ENCODE measurements at regions not wholly inside any gene's neighbourhood (a gene's known extent, or its start where the extent isn't known, plus 50 kb on each side); places are given as distances from the start of the nearest gene placed in this dataset.
"Not testable (repeated sequence)": the region's sequence is repeated elsewhere in the genome, so short reads cannot be mapped to it uniquely, and the experiment has no call there.

GRCh38 chr2:95654897-95655296, 63.1 kb downstream of the TRIM43 start:
- H3K36me3 ChIP-seq (ENCODE audit: insufficient read depth, low read length); H3K4me3 ChIP-seq (ENCODE audit: low read depth, low read length, poor library complexity, severe bottlenecking); H3K9me2 ChIP-seq (ENCODE audit: insufficient read depth, low read length); POLR2A ChIA-PET; H3K79me2 ChIP-seq (ENCODE audit: insufficient read depth, low read depth, low read length); DNase-seq (ENCODE audit: low spot score); H3K4me1 ChIP-seq (ENCODE audit: insufficient read depth, low read length, poor library complexity, severe bottlenecking); H3K4me2 ChIP-seq (ENCODE audit: low read length); H3K27ac ChIP-seq (ENCODE audit: low read depth, low read length, poor library complexity, severe bottlenecking); BruUV-seq (replicated peaks); CTCF ChIA-PET (ENCODE audit: unreplicated experiment); intact Hi-C loops (cut with micrococcal nuclease; ENCODE audit: unreplicated experiment); H4K20me1 ChIP-seq (ENCODE audit: insufficient read depth, low read length); H2AFZ ChIP-seq (ENCODE audit: low read length); H3K9me3 ChIP-seq (ENCODE audit: low read length): not testable (repeated sequence)

DNA sequence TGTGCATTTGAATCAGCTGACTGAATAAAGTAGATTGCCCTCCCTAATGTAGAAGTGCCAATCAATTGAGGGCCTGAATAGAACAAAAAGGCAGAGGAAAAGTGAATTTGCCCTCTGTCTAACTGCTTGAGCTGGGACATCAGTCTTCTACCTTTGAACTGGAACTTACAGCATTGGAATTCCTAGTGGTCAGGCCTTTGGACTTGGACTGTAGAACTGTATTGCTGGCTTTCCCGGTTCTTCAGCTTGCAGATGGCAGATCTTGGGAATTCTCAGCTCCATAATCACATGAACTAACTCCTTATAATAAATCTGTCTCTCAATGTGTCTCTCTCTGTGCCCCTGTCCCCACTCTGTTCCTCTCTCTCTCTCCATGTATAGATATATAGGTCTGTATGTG, 64.8 kb downstream of the TRIM43 start:
- H3K79me2 ChIP-seq (ENCODE audit: insufficient read depth, low read depth, low read length); H4K20me1 ChIP-seq (ENCODE audit: insufficient read depth, low read length); CTCF ChIA-PET (ENCODE audit: unreplicated experiment); H3K36me3 ChIP-seq (ENCODE audit: insufficient read depth, low read length); H3K27ac ChIP-seq (ENCODE audit: low read depth, low read length, poor library complexity, severe bottlenecking); POLR2A ChIA-PET; H3K4me2 ChIP-seq (ENCODE audit: low read length); BruUV-seq (replicated peaks); intact Hi-C loops (cut with micrococcal nuclease; ENCODE audit: unreplicated experiment); H3K4me1 ChIP-seq (ENCODE audit: insufficient read depth, low read length, poor library complexity, severe bottlenecking); DNase-seq (ENCODE audit: low spot score); H2AFZ ChIP-seq (ENCODE audit: low read length); H3K9me2 ChIP-seq (ENCODE audit: insufficient read depth, low read length); H3K9me3 ChIP-seq (ENCODE audit: low read length); H3K4me3 ChIP-seq (ENCODE audit: low read depth, low read length, poor library complexity, severe bottlenecking): not testable (repeated sequence)

GRCh38 chr2:95657937-95658336, 66.1 kb downstream of the TRIM43 start:
- H2AFZ ChIP-seq (ENCODE audit: low read length); H3K4me1 ChIP-seq (ENCODE audit: insufficient read depth, low read length, poor library complexity, severe bottlenecking); CTCF ChIA-PET (ENCODE audit: unreplicated experiment); H3K36me3 ChIP-seq (ENCODE audit: insufficient read depth, low read length); H3K27ac ChIP-seq (ENCODE audit: low read depth, low read length, poor library complexity, severe bottlenecking); BruUV-seq (replicated peaks); intact Hi-C loops (cut with micrococcal nuclease; ENCODE audit: unreplicated experiment); POLR2A ChIA-PET; DNase-seq (ENCODE audit: low spot score); H3K9me3 ChIP-seq (ENCODE audit: low read length); H3K9me2 ChIP-seq (ENCODE audit: insufficient read depth, low read length); H4K20me1 ChIP-seq (ENCODE audit: insufficient read depth, low read length); H3K4me3 ChIP-seq (ENCODE audit: low read depth, low read length, poor library complexity, severe bottlenecking); H3K4me2 ChIP-seq (ENCODE audit: low read length); H3K79me2 ChIP-seq (ENCODE audit: insufficient read depth, low read depth, low read length): not testable (repeated sequence)

DNA sequence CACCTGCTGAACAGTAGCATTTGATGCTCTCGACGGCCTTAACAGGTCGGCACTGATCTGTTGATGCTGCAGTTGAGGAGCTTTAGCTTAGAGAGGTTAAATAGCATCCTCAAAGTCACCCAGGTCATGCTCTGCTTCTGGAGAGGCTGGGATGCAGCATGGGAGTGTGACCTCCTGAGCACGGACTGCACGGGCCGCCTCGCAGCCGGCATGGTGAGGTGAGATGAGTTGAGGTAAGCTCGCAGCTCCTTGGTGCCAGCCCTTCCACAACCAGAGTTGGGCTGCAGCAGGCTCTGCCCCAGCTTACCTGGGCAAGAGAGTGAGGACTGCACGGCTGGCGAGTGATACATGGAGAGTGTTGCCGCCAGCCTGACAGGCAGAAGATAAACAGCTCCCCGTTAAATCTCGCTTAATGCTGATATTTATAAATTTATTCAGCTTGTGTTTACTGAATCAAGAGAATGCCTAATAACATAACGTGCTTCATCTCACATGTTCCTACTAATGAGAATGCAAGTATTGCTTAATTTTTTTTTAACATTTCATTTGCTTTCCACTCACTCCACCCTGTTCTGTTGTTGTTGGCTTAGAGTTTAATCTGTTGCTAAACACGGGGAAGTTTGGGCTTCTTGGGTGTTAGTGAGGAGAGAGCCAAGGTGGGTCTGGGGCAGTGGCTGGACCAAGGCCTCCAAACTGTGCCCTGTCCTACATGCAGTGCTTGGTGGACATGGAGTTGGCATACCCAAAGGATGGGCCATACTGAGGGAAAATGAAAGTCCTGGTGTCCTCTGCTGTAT, 69.2 kb downstream of the TRIM43 start:
- intact Hi-C loops (cut with micrococcal nuclease; ENCODE audit: unreplicated experiment); CTCF ChIA-PET (ENCODE audit: unreplicated experiment); POLR2A ChIA-PET: not testable (repeated sequence)

DNA sequence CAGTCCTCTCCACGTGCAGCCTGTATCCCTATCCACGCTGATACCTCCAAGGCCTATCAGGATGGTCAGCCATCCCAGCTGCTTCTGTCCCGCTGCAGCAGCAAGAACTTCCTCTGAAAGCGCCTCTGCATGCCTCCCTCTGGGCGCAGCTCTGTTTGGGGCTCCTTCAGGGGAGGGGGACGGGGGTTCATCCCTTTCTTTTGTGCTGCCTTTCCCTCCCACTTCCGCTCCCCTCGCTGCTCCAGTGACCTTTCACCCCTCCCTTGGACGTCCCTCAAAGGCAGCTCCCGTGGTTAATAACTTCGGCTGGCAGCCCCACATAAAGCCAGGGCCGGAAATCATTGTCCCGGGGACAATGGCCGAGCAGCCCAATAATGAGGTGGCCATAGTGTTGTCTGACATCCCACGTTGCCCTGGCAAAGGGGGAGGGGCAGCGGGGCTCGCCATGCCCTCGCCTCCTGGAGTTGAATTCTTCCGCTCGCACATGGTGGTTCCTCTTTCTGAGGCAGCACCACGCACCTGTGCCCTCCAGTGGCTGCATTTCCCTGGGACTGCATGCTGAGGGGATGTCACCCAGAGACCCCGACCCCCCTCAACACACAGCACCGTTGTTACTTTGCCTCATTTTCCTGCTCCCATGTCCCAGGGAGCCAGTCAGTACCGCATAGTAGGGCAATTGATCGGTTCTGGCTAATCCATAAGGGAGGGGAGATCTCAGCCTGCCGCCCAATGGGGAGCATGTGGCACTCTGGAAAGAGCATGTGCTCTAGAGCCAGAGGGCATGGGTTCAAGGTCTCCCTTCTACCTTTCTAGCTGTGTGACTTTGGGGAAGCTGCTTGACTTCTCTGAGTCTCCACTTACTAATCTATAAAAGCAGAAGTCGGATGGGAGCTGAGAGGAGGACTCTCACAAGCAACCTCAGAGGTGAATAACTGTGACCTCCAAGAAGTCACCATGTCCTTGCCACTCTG, 72.0 kb downstream of the TRIM43 start:
- H3K36me3 ChIP-seq (ENCODE audit: insufficient read depth, low read length); H3K9me2 ChIP-seq (ENCODE audit: insufficient read depth, low read length); POLR2A ChIA-PET; CTCF ChIA-PET (ENCODE audit: unreplicated experiment); H3K27ac ChIP-seq (ENCODE audit: low read depth, low read length, poor library complexity, severe bottlenecking); H3K4me3 ChIP-seq (ENCODE audit: low read depth, low read length, poor library complexity, severe bottlenecking); H3K79me2 ChIP-seq (ENCODE audit: insufficient read depth, low read depth, low read length); H3K4me1 ChIP-seq (ENCODE audit: insufficient read depth, low read length, poor library complexity, severe bottlenecking); BruUV-seq (replicated peaks); DNase-seq (ENCODE audit: low spot score); H3K9me3 ChIP-seq (ENCODE audit: low read length); H4K20me1 ChIP-seq (ENCODE audit: insufficient read depth, low read length); H2AFZ ChIP-seq (ENCODE audit: low read length); intact Hi-C loops (cut with micrococcal nuclease; ENCODE audit: unreplicated experiment); H3K4me2 ChIP-seq (ENCODE audit: low read length): not testable (repeated sequence)

More for the DNA sequence above, 69.2 kb downstream of the TRIM43 start:
- not testable (repeated sequence) for H3K4me1 ChIP-seq (ENCODE audit: insufficient read depth, low read length, poor library complexity, severe bottlenecking); DNase-seq (ENCODE audit: low spot score); H3K4me2 ChIP-seq (ENCODE audit: low read length); H3K79me2 ChIP-seq (ENCODE audit: insufficient read depth, low read depth, low read length); BruUV-seq (replicated peaks); H3K9me2 ChIP-seq (ENCODE audit: insufficient read depth, low read length); H2AFZ ChIP-seq (ENCODE audit: low read length); H3K4me3 ChIP-seq (ENCODE audit: low read depth, low read length, poor library complexity, severe bottlenecking); H4K20me1 ChIP-seq (ENCODE audit: insufficient read depth, low read length); H3K9me3 ChIP-seq (ENCODE audit: low read length); H3K36me3 ChIP-seq (ENCODE audit: insufficient read depth, low read length); H3K27ac ChIP-seq (ENCODE audit: low read depth, low read length, poor library complexity, severe bottlenecking)

- H3K36me3 ChIP-seq (ENCODE audit: insufficient read depth, low read length); H3K4me2 ChIP-seq (ENCODE audit: low read length); CTCF ChIA-PET (ENCODE audit: unreplicated experiment); H3K4me3 ChIP-seq (ENCODE audit: low read depth, low read length, poor library complexity, severe bottlenecking); H2AFZ ChIP-seq (ENCODE audit: low read length); BruUV-seq (replicated peaks); intact Hi-C loops (cut with micrococcal nuclease; ENCODE audit: unreplicated experiment); DNase-seq (ENCODE audit: low spot score); H3K9me2 ChIP-seq (ENCODE audit: insufficient read depth, low read length); H3K9me3 ChIP-seq (ENCODE audit: low read length); H3K27ac ChIP-seq (ENCODE audit: low read depth, low read length, poor library complexity, severe bottlenecking); H4K20me1 ChIP-seq (ENCODE audit: insufficient read depth, low read length); H3K79me2 ChIP-seq (ENCODE audit: insufficient read depth, low read depth, low read length); H3K4me1 ChIP-seq (ENCODE audit: insufficient read depth, low read length, poor library complexity, severe bottlenecking): not testable (repeated sequence)
- POLR2A ChIA-PET = interaction anchor here (0.7 kb wide), 1 partner anchor 76 kb away, joined by 4 read pairs; no protein-coding TSS in a partner anchor
Observed at GRCh38 chr2:95666636-95667035, 74.8 kb downstream of the TRIM43 start.

Data from OCI-LY7 (cell line).